ENCODE measurements at regions not wholly inside any gene's neighbourhood (a gene's known extent, or its start where the extent isn't known, plus 50 kb on each side); places are given as distances from the start of the nearest gene placed in this dataset.

DNA sequence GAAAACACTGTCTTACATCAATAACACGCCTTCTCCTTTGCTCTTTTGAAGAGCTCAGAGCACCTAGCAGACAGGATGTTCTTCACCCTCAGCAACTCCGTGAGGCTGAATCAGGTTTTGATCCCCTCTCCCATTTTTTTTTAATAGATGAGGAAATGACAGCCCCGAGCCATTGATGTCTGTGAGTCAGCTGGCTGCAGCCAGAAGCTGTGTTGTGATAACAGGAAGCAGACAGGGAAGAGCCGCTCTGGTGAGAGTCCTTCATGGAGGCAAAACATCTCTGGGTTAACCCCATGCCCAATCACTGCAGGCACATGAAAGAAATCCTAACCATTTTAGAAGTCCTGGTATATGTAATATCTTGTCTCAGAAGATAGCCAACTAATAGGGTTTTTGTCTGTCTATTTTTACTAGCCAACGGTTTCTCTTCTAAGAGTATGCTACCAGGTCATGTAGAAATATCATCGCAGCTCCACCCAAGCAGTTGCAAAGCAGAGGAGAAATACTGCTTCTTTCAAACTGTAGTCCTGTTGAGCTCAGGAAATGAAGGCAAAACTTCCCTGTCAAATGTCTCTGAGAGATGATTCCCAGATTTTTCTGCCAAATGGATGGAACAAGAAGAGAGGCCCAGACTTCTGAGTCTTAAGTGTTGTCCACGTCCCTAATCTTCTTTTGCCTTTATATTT, 568.9 kb downstream of the CCDC171 start:
- no peak overlapping the region for H3K4me3 ChIP-seq (ENCODE audit: low read length)
- no peaks in the 10 kb centered on the region for H3K27me3 ChIP-seq (ENCODE audit: insufficient read depth, low read length)
- H3K4me1 ChIP-seq (ENCODE audit: insufficient read depth, low read length): 0 out of 2 replicates have a peak, but pooled peaks cover 5% of the 10 kb centered on the region
- H3K9ac ChIP-seq (ENCODE audit: low read depth, low read length): no peak overlapping the region
- no peaks in the 10 kb centered on the region for H3K36me3 ChIP-seq (ENCODE audit: insufficient read depth, low read depth, low read length)
- no peaks in the 10 kb centered on the region for H3K9me3 ChIP-seq (ENCODE audit: insufficient read depth, low read depth, low read length)
- no peak overlapping the region for H3K27ac ChIP-seq (ENCODE audit: low read length)

DNA sequence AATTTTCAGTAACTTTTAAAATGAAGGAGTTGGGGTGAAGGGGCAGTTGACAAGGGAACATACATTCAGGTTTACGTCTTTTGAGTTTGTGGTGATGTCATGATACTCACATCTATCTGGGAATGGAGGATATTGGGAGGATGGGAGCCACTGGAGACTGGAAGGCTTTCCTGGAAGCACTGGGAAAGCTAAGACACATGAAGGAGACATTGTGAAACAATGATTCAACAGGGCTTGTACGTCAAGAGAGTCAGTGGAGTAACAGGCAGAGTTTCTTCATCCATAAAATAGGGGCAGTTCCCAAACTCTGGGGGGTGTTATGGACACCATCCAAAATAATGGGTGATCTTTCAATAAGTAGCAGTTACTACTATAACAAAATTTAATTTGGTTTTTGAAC, 572.8 kb downstream of the CCDC171 start:
- Histone ChIP-seq H3K36me3 (ENCODE audit: insufficient read depth, low read depth, low read length) (no peaks in the 10 kb centered on the region), H3K4me1 (ENCODE audit: insufficient read depth, low read length) (0 out of 2 replicates have a peak, but pooled peaks cover 4% of the 10 kb centered on the region), H3K4me3 (ENCODE audit: low read length) (no peak overlapping the region), H3K27ac (ENCODE audit: low read length) (no peak overlapping the region), H3K9me3 (ENCODE audit: insufficient read depth, low read depth, low read length) (peaks cover 5% of the 10 kb centered on the region; the same call in 1 of the 2 replicates), H3K27me3 (ENCODE audit: insufficient read depth, low read length) (no peaks in the 10 kb centered on the region), H3K9ac (ENCODE audit: low read depth, low read length) (no peak overlapping the region)

DNA sequence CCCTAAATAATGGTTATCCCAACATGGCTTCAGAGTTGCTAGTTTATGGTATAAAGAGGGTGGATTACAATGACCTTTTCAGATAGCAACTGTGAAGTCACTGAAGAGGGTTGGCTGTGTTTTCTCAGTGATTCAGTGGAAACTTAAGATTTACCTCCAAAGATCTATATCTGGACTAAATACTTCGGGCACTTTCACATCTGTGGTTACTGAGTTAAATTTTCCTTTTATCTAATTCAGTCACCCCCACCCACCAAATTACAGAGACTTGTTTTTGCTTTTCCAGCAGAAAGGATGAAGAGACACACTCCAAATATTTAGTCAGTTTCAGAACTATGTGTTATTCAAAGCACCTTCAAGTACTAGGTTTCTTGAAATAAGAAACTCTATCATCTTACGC, 573.2 kb downstream of the CCDC171 start:
- H3K4me1 ChIP-seq (ENCODE audit: insufficient read depth, low read length): no peaks in the 10 kb centered on the region
- no peak overlapping the region for H3K9ac ChIP-seq (ENCODE audit: low read depth, low read length)
- no peaks in the 10 kb centered on the region for H3K36me3 ChIP-seq (ENCODE audit: insufficient read depth, low read depth, low read length)
- H3K27ac ChIP-seq (ENCODE audit: low read length): no peak overlapping the region
- H3K27me3 ChIP-seq (ENCODE audit: insufficient read depth, low read length): no peaks in the 10 kb centered on the region
- peaks cover 5% of the 10 kb centered on the region; the same call in 1 of the 2 replicates for H3K9me3 ChIP-seq (ENCODE audit: insufficient read depth, low read depth, low read length)
- no peak overlapping the region for H3K4me3 ChIP-seq (ENCODE audit: low read length)

DNA sequence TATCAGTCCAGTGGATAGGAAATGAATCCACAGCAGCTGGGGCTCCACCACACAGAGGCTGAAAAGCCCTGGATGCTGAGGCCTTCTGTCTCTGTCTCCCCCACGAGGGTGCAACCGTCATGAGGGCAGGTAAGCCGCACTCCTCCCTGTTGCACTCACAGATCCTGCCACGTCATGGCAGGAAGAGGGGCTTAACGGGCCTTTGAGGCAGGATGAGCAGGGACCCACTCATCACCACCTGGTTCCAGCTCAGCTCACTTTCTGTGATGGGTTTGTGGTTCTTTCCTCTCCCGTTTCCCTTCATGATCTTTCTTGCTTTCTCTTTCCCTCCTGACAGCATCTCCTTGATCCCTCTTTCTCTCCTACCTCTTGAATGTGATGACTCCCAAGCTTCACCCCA, 575.2 kb downstream of the CCDC171 start:
- H3K9ac ChIP-seq (ENCODE audit: low read depth, low read length): no peak overlapping the region
- H3K4me1 ChIP-seq (ENCODE audit: insufficient read depth, low read length): no peaks in the 10 kb centered on the region
- H3K4me3 ChIP-seq (ENCODE audit: low read length): no peak overlapping the region

DNA sequence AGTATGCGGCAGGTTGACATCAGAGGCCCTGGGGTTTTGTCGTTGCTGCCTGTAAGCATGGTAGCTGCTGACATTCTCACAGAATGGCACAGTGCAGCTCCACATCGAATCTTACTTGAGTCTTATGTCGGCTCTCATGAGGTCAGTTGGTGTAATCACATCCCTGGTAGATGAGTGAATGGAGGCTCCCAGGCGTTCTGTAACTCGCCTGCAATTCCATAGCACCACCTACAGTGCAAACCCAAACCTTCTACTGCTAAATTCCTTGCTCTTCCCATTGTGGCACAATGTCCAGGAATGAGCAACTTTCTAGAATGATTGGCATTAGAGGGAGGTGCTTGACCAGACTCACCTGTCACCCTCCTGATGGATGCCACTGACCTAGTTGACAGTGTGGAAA, 578.4 kb downstream of the CCDC171 start:
- Histone ChIP-seq H3K9me3 (ENCODE audit: insufficient read depth, low read depth, low read length) (peaks cover 5% of the 10 kb centered on the region; the same call in 1 of the 2 replicates), H3K4me3 (ENCODE audit: low read length) (no peak overlapping the region), H3K4me1 (ENCODE audit: insufficient read depth, low read length) (no peaks in the 10 kb centered on the region), H3K9ac (ENCODE audit: low read depth, low read length) (no peak overlapping the region), H3K27ac (ENCODE audit: low read length) (no peak overlapping the region), H3K36me3 (ENCODE audit: insufficient read depth, low read depth, low read length) (no peaks in the 10 kb centered on the region), H3K27me3 (ENCODE audit: insufficient read depth, low read length) (peaks cover 12% of the 10 kb centered on the region; the same call in 1 of the 2 replicates)

More for the DNA sequence above, 575.2 kb downstream of the CCDC171 start:
- peaks cover 5% of the 10 kb centered on the region; the same call in 1 of the 2 replicates for H3K9me3 ChIP-seq (ENCODE audit: insufficient read depth, low read depth, low read length)
- H3K36me3 ChIP-seq (ENCODE audit: insufficient read depth, low read depth, low read length): no peaks in the 10 kb centered on the region
- H3K27ac ChIP-seq (ENCODE audit: low read length): no peak overlapping the region
- no peaks in the 10 kb centered on the region for H3K27me3 ChIP-seq (ENCODE audit: insufficient read depth, low read length)

DNA sequence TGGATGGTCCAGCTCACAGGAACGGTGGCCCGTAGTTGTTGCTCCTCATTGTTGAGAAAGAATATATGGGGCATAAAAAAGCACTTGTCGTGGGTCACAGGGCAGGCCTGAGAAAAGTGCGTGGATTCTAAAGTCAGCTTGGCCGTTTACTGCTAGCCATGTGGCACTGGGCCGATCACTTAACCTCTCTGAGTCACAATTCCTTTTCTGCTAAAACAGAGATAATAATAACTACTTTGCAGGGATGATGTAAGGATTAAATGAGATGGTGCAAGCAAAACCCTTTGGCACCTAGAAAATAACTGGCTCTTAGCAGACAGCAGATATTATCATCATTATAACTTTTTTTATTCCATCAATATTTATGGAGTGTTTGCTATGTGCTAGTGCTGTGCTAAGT, 579.7 kb downstream of the CCDC171 start:
- no peak overlapping the region for H3K9ac ChIP-seq (ENCODE audit: low read depth, low read length)
- H3K4me3 ChIP-seq (ENCODE audit: low read length): no peak overlapping the region
- peaks cover 5% of the 10 kb centered on the region; the same call in 1 of the 2 replicates for H3K9me3 ChIP-seq (ENCODE audit: insufficient read depth, low read depth, low read length)

DNA sequence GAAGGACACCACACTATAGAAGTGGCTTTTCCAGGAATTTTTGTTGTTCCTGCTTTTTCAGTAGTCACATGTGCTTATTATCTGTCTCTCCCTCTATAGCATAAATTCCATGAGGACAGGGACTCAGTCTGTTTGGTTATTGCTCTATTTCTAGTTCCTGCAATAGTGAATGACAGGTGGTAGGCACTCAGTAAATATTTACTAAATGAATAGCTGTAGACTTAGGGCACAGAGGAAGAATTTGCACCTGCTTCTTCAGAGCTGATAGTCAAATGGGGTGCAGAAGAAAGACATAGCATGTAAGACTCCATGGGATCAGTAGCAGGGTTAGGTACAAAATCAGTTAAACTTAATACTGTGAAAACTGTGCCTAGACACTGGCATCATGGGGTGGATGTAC, 580.2 kb downstream of the CCDC171 start:
- Histone ChIP-seq H3K27me3 (ENCODE audit: insufficient read depth, low read length) (peaks cover 12% of the 10 kb centered on the region; the same call in 1 of the 2 replicates), H3K9ac (ENCODE audit: low read depth, low read length) (no peak overlapping the region), H3K36me3 (ENCODE audit: insufficient read depth, low read depth, low read length) (no peaks in the 10 kb centered on the region), H3K27ac (ENCODE audit: low read length) (no peak overlapping the region), H3K4me3 (ENCODE audit: low read length) (no peak overlapping the region), H3K4me1 (ENCODE audit: insufficient read depth, low read length) (no peaks in the 10 kb centered on the region), H3K9me3 (ENCODE audit: insufficient read depth, low read depth, low read length) (peaks cover 5% of the 10 kb centered on the region; the same call in 1 of the 2 replicates)

More for the DNA sequence above, 579.7 kb downstream of the CCDC171 start:
- Histone ChIP-seq H3K27ac (ENCODE audit: low read length) (no peak overlapping the region), H3K27me3 (ENCODE audit: insufficient read depth, low read length) (peaks cover 12% of the 10 kb centered on the region; the same call in 1 of the 2 replicates), H3K4me1 (ENCODE audit: insufficient read depth, low read length) (no peaks in the 10 kb centered on the region), H3K36me3 (ENCODE audit: insufficient read depth, low read depth, low read length) (no peaks in the 10 kb centered on the region)

DNA sequence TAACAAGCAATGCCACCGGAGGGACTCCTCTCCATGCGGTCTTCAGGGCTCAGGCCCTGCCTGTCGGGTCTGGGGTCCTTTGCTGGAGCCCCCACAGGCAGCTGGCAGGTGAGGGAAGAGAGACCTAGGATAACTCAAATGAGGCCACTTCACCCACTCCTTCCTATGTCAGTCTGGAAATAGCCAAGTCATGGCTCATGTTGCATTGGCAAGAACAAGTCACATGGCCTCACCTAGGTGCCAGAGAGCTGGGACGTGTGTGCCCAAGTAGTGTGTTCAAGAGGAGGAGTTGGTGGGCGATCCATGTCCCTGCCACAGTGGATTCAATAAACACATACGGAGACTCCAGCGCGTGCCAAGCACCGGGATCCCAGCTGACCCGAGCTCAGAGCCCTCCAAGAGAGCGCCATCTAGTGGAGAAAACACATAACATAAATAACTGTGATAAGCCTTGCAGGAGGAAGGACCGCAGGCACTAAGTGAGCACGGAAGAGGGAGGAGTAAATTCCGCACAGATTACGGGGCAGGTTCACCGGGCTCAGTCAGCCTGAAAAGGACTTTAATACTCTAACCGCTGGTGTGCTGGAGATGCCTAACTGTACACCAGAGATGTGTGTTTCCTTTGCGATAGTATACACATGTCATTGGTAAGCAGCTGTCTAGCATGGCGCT, 580.8 kb downstream of the CCDC171 start:
- Histone ChIP-seq H3K9me3 (ENCODE audit: insufficient read depth, low read depth, low read length) (peaks cover 5% of the 10 kb centered on the region; the same call in 1 of the 2 replicates), H3K9ac (ENCODE audit: low read depth, low read length) (no peak overlapping the region), H3K27me3 (ENCODE audit: insufficient read depth, low read length) (peaks cover 12% of the 10 kb centered on the region; the same call in 1 of the 2 replicates), H3K27ac (ENCODE audit: low read length) (no peak overlapping the region), H3K4me1 (ENCODE audit: insufficient read depth, low read length) (no peaks in the 10 kb centered on the region), H3K4me3 (ENCODE audit: low read length) (no peak overlapping the region), H3K36me3 (ENCODE audit: insufficient read depth, low read depth, low read length) (no peaks in the 10 kb centered on the region)

DNA sequence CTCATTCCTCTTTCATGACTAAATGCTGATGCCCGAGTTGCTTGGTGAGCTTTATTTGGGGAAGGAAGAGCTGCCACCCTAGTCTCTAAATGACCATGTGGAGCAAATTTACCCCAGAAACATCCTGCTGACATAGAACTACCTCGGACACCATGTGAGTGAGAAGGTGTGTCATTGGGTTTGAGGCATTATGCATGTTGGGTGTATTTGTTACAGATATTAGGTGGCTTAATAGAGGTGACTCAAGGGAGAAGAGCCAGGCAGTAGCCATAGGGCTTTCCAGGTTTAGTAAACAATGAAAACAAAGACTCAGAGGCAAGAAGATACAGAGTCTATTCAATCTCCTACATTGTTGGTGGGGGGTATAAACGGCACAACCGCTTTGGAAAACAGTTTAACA, 581.5 kb downstream of the CCDC171 start:
- peaks cover 12% of the 10 kb centered on the region; the same call in 1 of the 2 replicates for H3K27me3 ChIP-seq (ENCODE audit: insufficient read depth, low read length)
- H3K9ac ChIP-seq (ENCODE audit: low read depth, low read length): no peak overlapping the region
- H3K36me3 ChIP-seq (ENCODE audit: insufficient read depth, low read depth, low read length): no peaks in the 10 kb centered on the region
- no peaks in the 10 kb centered on the region for H3K4me1 ChIP-seq (ENCODE audit: insufficient read depth, low read length)
- H3K27ac ChIP-seq (ENCODE audit: low read length): no peak overlapping the region
- H3K4me3 ChIP-seq (ENCODE audit: low read length): no peak overlapping the region
- H3K9me3 ChIP-seq (ENCODE audit: insufficient read depth, low read depth, low read length): peaks cover 3% of the 10 kb centered on the region; the same call in 1 of the 2 replicates

DNA sequence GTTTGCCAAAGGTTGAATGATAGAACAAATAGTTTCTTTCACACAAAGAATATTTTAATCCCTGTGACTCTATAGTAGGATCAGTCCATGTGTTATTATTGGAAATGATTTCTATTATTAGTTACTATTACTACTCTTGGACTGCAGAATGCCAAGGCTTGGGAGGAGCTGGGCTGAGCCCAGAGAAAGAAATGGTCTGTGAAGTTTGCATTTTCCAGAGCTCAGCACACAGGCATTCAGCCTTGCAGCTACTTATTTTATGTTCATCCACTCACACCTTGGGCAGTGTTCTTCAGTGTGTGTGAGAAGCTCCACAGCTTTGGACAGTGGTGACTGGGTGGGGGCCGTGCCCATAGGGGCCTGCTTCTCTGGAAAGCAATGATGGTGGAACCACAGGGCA, 583.1 kb downstream of the CCDC171 start:
- no peaks in the 10 kb centered on the region for H3K4me1 ChIP-seq (ENCODE audit: insufficient read depth, low read length)
- peaks cover 12% of the 10 kb centered on the region; the same call in 1 of the 2 replicates for H3K27me3 ChIP-seq (ENCODE audit: insufficient read depth, low read length)
- no peak overlapping the region for H3K4me3 ChIP-seq (ENCODE audit: low read length)
- H3K36me3 ChIP-seq (ENCODE audit: insufficient read depth, low read depth, low read length): no peaks in the 10 kb centered on the region
- H3K9ac ChIP-seq (ENCODE audit: low read depth, low read length): no peak overlapping the region
- no peak overlapping the region for H3K27ac ChIP-seq (ENCODE audit: low read length)
- H3K9me3 ChIP-seq (ENCODE audit: insufficient read depth, low read depth, low read length): no peaks in the 10 kb centered on the region

DNA sequence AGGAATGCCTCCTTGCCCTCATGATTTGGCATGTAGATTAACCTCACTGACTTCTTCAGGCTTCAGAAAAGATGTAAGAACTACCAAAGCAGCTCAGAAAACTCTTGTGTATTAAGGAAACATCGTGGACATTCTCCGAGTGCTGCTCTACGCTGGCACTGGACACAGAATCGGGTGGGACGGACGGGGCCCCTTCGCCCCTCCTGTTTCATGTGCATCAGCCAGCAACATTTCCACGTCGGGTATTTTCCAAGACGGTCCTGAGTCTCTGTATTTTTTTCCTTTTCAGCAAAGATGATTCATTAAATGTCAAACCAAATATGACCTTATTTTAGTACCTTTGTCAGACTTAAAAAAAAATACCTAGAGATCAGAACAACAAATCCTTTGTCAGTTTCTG, 583.6 kb downstream of the CCDC171 start:
- H3K4me1 ChIP-seq (ENCODE audit: insufficient read depth, low read length): no peaks in the 10 kb centered on the region
- H3K27me3 ChIP-seq (ENCODE audit: insufficient read depth, low read length): peaks cover 12% of the 10 kb centered on the region; the same call in 1 of the 2 replicates
- no peak overlapping the region for H3K4me3 ChIP-seq (ENCODE audit: low read length)

DNA sequence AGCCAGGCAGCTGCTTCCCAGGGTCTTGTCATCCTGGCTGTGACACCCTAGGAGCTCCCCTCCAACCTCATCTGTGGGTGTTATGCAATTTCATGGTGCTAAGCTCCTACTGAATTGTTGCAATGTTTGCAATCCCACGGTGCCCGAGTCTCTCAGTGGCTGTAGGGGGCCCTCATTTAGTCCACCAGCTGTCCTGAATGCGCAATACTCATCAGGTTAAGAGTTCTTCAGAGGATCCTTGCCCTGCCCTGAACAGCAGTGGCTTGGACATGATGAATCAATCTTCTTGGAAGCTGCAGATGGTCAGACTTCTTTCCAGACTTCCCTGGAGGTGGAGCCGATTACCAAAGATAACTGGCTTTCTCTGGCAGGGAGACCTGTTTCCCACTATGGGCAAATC, 584.1 kb downstream of the CCDC171 start:
- H3K4me3 ChIP-seq (ENCODE audit: low read length): no peak overlapping the region
- no peak overlapping the region for H3K9ac ChIP-seq (ENCODE audit: low read depth, low read length)
- no peaks in the 10 kb centered on the region for H3K9me3 ChIP-seq (ENCODE audit: insufficient read depth, low read depth, low read length)
- H3K27ac ChIP-seq (ENCODE audit: low read length): no peak overlapping the region
- no peaks in the 10 kb centered on the region for H3K36me3 ChIP-seq (ENCODE audit: insufficient read depth, low read depth, low read length)
- H3K4me1 ChIP-seq (ENCODE audit: insufficient read depth, low read length): no peaks in the 10 kb centered on the region
- peaks cover 12% of the 10 kb centered on the region; the same call in 1 of the 2 replicates for H3K27me3 ChIP-seq (ENCODE audit: insufficient read depth, low read length)

More for the DNA sequence above, 583.6 kb downstream of the CCDC171 start:
- no peak overlapping the region for H3K9ac ChIP-seq (ENCODE audit: low read depth, low read length)
- H3K36me3 ChIP-seq (ENCODE audit: insufficient read depth, low read depth, low read length): no peaks in the 10 kb centered on the region
- H3K27ac ChIP-seq (ENCODE audit: low read length): no peak overlapping the region
- H3K9me3 ChIP-seq (ENCODE audit: insufficient read depth, low read depth, low read length): no peaks in the 10 kb centered on the region
